Prostate gland (tissue), 2 donors: ENCODE measurements at regions not wholly inside any gene's neighbourhood (a gene's known extent, or its start where the extent isn't known, plus 50 kb on each side); places are given as distances from the start of the nearest gene placed in this dataset.

Experiments used
- DNase-seq: peaks from one replicate; pipeline ENCODE4 v3.0.0-alpha.2; 2019; ENCODE audit warnings: low spot score
- H3K27ac ChIP-seq, 2 donors: fragments of 200-600 bp; sonication (generic); 2 replicates each; pipeline ENCODE4 v1.5.1; 2017 to 2019
- H3K27me3 ChIP-seq: fragments of 200-600 bp; sonication (generic); replicated peaks from 2 replicates; pipeline ENCODE4 v1.5.1; 2019; ENCODE audit not compliant: insufficient read depth
- H3K36me3 ChIP-seq, 2 donors: fragments of 200-600 bp; sonication (generic); 1 replicate in 1 of 2; 2 replicates in 1 of 2; pipeline versions ENCODE4 v1.5.1 to v1.8.1; 2017 to 2019
- H3K4me1 ChIP-seq: fragments of 200-600 bp; sonication (generic); replicated peaks from 2 replicates; pipeline ENCODE4 v1.5.1; 2019
- H3K4me3 ChIP-seq, 2 donors: fragments of 200-600 bp; sonication (generic); 2 replicates each; pipeline ENCODE4 v1.5.1; 2017 to 2019
- H3K9me3 ChIP-seq: fragments of 200-600 bp; sonication (generic); 2 replicates; pipeline ENCODE4 v1.5.1; 2017
- POLR2A ChIP-seq: fragments of 450-650 bp; IDR thresholded peaks from one replicate; pipeline ENCODE4 v1.6.1; 2016; ENCODE audit warnings: antibody characterized with exemption, mild to moderate bottlenecking
- POLR2AphosphoS5 ChIP-seq: sonication (generic); formaldehyde crosslinking; IDR thresholded peaks from one replicate; pipeline ENCODE4 v1.6.1; 2017; ENCODE audit warnings: antibody characterized with exemption
- WGBS: methylation state at CpG from one replicate; pipeline ENCODE4 v1.1.5; 2018; 5-methylcytosine and 5-hydroxymethylcytosine counted together
- intact Hi-C: fragments of 100-400 bp; cut with DNase I; formaldehyde crosslinking; loops from one replicate; pipeline ENCODE4 v1.14.2; 2022
- TF ChIP-seq, protein P1 (sequence below), 4 experiments: fragments of 200-600 bp in 2 of 4; fragments of 450-650 bp in 2 of 4; sonication (generic) in 2 of 4; IDR thresholded peaks; 1 replicate in 3 of 4; 2 replicates in 1 of 4; pipeline ENCODE4 v1.5.1; 2016 to 2019; ENCODE audit warnings: antibody characterized with exemption in 4 of 4, mild to moderate bottlenecking in 2 of 4, moderate library complexity in 2 of 4

DNA sequence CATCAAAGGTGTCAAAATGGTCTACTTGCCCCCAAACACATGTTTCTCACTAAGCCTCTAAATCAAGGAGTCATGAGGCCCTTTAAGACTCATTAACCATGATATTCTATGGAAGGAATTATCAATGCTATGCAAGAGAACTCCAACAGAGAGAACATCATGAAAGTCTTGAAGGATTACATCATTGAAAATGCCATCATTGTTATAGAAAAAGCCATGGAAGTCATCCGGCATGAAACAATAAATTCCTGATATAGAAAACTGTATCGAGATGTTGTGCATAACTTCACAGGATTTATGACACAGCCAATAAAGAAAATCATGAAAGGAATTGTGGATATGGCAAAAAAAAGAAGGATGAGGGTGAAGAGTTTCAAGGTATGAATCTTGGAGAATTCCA is 1363.6 kb upstream of the CDH2 start:
- no peaks in the 10 kb centered on the region for H3K36me3 ChIP-seq
- H3K9me3 ChIP-seq: no peaks in the 10 kb centered on the region
- no peak overlapping the region for H3K27ac ChIP-seq
- intact Hi-C loops: no loop called here
- H3K27me3 ChIP-seq: no peaks in the 10 kb centered on the region
- no peak for DNase-seq
- TF ChIP-seq, protein P1, sequence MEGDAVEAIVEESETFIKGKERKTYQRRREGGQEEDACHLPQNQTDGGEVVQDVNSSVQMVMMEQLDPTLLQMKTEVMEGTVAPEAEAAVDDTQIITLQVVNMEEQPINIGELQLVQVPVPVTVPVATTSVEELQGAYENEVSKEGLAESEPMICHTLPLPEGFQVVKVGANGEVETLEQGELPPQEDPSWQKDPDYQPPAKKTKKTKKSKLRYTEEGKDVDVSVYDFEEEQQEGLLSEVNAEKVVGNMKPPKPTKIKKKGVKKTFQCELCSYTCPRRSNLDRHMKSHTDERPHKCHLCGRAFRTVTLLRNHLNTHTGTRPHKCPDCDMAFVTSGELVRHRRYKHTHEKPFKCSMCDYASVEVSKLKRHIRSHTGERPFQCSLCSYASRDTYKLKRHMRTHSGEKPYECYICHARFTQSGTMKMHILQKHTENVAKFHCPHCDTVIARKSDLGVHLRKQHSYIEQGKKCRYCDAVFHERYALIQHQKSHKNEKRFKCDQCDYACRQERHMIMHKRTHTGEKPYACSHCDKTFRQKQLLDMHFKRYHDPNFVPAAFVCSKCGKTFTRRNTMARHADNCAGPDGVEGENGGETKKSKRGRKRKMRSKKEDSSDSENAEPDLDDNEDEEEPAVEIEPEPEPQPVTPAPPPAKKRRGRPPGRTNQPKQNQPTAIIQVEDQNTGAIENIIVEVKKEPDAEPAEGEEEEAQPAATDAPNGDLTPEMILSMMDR (IDR thresholded peaks at IDR 0.05): no peak
- TF ChIP-seq POLR2AphosphoS5 (no peak), POLR2A (no peak)
- H3K4me3 ChIP-seq: no peak overlapping the region
- H3K4me1 ChIP-seq: no peaks in the 10 kb centered on the region
- 80% methylated on average over 2 of the region's 2 CpGs for WGBS

DNA sequence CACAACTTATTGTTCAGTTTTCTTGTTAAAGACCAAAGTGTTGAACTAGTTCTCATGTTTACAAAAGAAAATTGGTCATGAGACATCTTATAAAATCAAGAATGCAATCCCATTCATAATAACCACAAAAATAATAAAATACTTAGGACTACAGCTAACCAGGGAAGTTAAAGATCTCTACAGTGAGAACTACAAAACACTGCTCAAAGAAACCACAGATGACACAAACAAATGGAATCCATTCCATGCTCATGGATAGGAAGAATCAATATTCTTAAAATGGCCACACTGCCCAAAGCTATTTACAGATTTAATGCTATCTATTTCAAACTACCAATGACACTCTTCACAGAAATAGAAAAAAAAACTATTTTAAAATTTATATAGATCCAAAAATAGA is 1354.8 kb upstream of the CDH2 start:
- intact Hi-C loops: no loop called here
- Histone ChIP-seq H3K27me3 (no peaks in the 10 kb centered on the region), H3K36me3 (no peaks in the 10 kb centered on the region), H3K27ac (no peak overlapping the region), H3K9me3 (no peaks in the 10 kb centered on the region), H3K4me1 (no peaks in the 10 kb centered on the region), H3K4me3 (no peak overlapping the region)
- DNase-seq: no peak
- TF ChIP-seq POLR2AphosphoS5 (no peak), POLR2A (no peak)
- TF ChIP-seq, protein P1 (IDR thresholded peaks at IDR 0.05): no peak

DNA sequence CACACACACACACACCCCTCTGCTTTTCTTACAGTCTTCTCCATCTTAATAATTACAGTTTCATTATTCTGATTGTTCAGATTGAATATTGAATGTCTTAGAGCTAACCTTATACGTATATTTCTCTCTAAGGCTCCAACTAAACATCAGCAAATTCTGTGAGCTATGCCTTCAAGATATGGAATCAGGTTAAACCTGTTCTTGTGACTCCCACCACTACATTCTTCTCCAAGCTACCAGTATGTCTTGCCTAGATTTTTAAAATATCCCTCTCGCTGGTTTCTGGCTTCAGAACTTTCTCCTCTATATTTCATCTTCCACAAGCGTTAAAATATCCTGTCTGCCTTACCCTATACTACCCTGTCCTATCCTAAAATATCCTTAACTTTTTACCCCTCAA is 1346.4 kb upstream of the CDH2 start:
- H3K4me3 ChIP-seq: no peak overlapping the region
- no peaks in the 10 kb centered on the region for H3K36me3 ChIP-seq
- H3K9me3 ChIP-seq: no peaks in the 10 kb centered on the region
- no peaks in the 10 kb centered on the region for H3K27me3 ChIP-seq
- intact Hi-C loops: no loop called here
- H3K27ac ChIP-seq: no peak overlapping the region
- no peak for TF ChIP-seq POLR2AphosphoS5
- TF ChIP-seq, protein P1 (IDR thresholded peaks at IDR 0.05): no peak
- TF ChIP-seq POLR2A: no peak
- WGBS: 51% methylated on average over 3 of the region's 3 CpGs
- H3K4me1 ChIP-seq: no peaks in the 10 kb centered on the region
- no peak for DNase-seq

DNA sequence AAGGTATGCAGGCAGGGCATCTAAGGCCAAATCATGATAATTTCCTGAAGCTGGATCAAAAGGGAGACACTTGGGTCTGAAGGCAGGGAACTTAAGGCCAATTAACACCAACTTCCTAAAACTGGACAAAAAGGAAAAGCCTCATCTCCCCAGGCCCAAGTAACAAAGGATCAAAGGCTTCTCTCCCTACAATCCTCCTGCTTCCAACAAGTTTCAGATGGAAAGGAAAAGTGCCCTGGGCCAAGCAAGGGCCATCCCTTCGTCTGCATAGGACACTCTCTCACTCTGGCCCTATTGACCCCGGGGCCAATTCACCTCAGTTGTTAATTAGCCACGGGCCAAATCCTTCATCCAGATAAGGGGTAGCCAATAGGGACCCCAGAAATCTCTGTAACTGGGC is 1335.8 kb upstream of the CDH2 start:
- no peak overlapping the region for H3K4me3 ChIP-seq
- H3K4me1 ChIP-seq: no peaks in the 10 kb centered on the region
- no peaks in the 10 kb centered on the region for H3K27me3 ChIP-seq
- H3K27ac ChIP-seq: no peak overlapping the region
- WGBS: 70% methylated on average over 3 of the region's 3 CpGs
- TF ChIP-seq POLR2A: no peak
- no peak for TF ChIP-seq POLR2AphosphoS5
- TF ChIP-seq, protein P1 (IDR thresholded peaks at IDR 0.05): no peak
- H3K9me3 ChIP-seq: no peaks in the 10 kb centered on the region
- no peaks in the 10 kb centered on the region for H3K36me3 ChIP-seq
- no peak for DNase-seq
- intact Hi-C loops: no loop called here

DNA sequence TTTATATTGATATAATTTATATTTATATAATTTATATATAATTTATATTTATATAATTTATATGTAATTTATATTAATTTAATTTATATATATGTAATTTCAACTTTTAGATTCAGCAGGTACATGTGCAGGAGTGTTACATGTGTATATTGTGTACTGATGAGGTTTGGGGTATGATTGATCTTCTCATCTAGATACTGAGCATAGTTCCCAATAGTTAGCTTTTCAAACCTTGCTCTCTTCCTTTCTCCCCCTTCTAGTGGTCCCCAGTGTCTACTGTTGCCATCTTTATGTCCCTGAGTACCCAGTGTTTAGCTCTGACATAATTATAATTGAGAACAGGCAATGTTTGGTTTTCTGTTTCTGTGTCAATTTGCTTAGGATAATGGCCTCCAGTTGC is 1335.3 kb upstream of the CDH2 start:
- Histone ChIP-seq H3K9me3 (no peaks in the 10 kb centered on the region), H3K27ac (no peak overlapping the region), H3K4me3 (no peak overlapping the region), H3K4me1 (no peaks in the 10 kb centered on the region), H3K27me3 (no peaks in the 10 kb centered on the region), H3K36me3 (no peaks in the 10 kb centered on the region)
- intact Hi-C loops: no loop called here
- DNase-seq: no peak
- TF ChIP-seq, protein P1 (IDR thresholded peaks at IDR 0.05): no peak
- TF ChIP-seq POLR2AphosphoS5: no peak
- no peak for TF ChIP-seq POLR2A
